ENCODE measurements at regions not wholly inside any gene's neighbourhood (a gene's known extent, or its start where the extent isn't known, plus 50 kb on each side); places are given as distances from the start of the nearest gene placed in this dataset.

- TF ChIP-seq CTCF (IDR thresholded peaks at IDR 0.05) (no peak), POLR2A (IDR thresholded peaks at IDR 0.05) (no peak), EP300 (IDR thresholded peaks at IDR 0.05) (no peak)
Measured at GRCh38 chr5:10892911-10893215, 131.8 kb upstream of the DAP start.
